ENCODE measurements at regions not wholly inside any gene's neighbourhood (a gene's known extent, or its start where the extent isn't known, plus 50 kb on each side); places are given as distances from the start of the nearest gene placed in this dataset.

DNA sequence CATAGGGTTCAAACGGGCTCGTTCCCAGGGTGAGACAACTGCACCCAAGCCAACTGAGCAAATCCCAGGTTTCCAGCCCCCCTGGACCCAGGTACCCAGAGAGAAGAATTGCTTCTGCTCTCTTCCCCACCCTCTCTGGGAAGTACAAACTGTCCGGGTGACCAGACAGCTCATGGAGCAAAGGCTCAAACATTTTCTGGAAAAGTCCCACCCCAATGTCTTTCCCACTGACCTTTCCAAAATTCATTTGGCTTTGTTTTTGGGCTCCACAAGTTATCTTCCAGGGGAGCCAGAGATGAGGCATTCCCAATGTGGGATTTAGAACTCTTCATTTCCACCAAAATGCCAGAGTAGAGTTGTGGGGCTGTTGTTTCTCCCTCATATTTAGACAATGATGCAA, 58.6 kb downstream of the PABIR2 start:
- H3K4me1 Mint-ChIP-seq: no peaks in the 10 kb centered on the region
- CTCF ChIA-PET (ENCODE audit: partially characterized antibody): no interaction called here
- peaks cover 0 to 2% (median 0%) of the 10 kb centered on the region in 8 donors for H3K9me3 Mint-ChIP-seq
- Histone ChIP-seq H3K27me3 (ENCODE audit: insufficient read depth, low read length) (no peaks in the 10 kb centered on the region), H3K4me3 (ENCODE audit: low read length in 2 of 2) (no peak overlapping the region), H3K36me3 (ENCODE audit: insufficient read depth, low read length) (no peaks in the 10 kb centered on the region), H3K4me1 (ENCODE audit: insufficient read depth, low read length) (no peaks in the 10 kb centered on the region), H3K9me3 (ENCODE audit: control insufficient read depth in 1 of 2, low read length in 2 of 2) (no peaks in the 10 kb centered on the region), H3K27ac (ENCODE audit: low read depth, low read length) (no peak overlapping the region)
- intact Hi-C loops (cut with micrococcal nuclease): no loop called here
- H3K27me3 Mint-ChIP-seq: no peaks in the 10 kb centered on the region
- H3K36me3 Mint-ChIP-seq: no peaks in the 10 kb centered on the region
- no peak overlapping the region for H3K27ac Mint-ChIP-seq
- H3K4me3 Mint-ChIP-seq: no peak overlapping the region
- POLR2A ChIA-PET (ENCODE audit: partially characterized antibody): no interaction called here
- DNase-seq: no peak

DNA sequence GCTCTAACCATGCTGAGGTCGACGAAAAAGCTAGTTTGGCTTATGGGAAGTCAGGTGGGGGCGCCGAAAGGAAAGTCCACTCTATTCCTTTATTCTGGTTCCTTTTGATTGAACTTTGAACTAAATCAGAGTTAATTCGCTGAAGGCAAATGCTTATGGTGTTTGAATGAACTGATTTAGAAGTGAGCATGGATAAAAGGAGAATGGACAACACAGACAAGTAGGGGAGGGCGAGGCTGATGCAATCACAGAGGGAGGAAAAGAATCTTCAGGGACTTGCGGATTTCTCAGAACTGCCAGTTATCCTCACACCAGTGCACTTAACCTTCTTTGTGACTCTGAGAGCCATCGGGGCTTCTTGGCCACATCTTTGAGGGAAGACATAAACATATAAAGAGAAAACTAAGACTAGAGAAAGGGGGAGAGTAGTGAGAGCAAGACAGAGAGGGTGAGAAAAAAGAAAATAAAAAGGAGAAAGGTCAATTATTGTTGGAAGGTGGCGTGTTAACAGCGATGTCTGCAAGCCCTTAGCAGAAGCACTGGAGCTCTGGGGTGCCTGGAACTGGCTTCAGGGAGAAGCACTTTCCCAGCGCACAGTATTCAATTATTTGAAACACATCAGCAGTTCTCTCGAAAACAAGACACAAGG, 59.2 kb downstream of the PABIR2 start:
- Histone ChIP-seq H3K4me3 (ENCODE audit: low read length in 2 of 2) (no peak overlapping the region), H3K4me1 (ENCODE audit: insufficient read depth, low read length) (no peaks in the 10 kb centered on the region), H3K27ac (ENCODE audit: low read depth, low read length) (no peak overlapping the region), H3K36me3 (ENCODE audit: insufficient read depth, low read length) (no peaks in the 10 kb centered on the region), H3K9me3 (ENCODE audit: control insufficient read depth in 1 of 2, low read length in 2 of 2) (no peaks in the 10 kb centered on the region), H3K27me3 (ENCODE audit: insufficient read depth, low read length) (no peaks in the 10 kb centered on the region)
- H3K27me3 Mint-ChIP-seq: no peaks in the 10 kb centered on the region
- ChIA-PET CTCF (ENCODE audit: partially characterized antibody) (no interaction called here), POLR2A (ENCODE audit: partially characterized antibody) (no interaction called here)
- H3K4me3 Mint-ChIP-seq: no peak overlapping the region
- H3K9me3 Mint-ChIP-seq: peaks cover 0 to 2% (median 0%) of the 10 kb centered on the region in 8 donors
- intact Hi-C loops (cut with micrococcal nuclease): no loop called here
- H3K36me3 Mint-ChIP-seq: no peaks in the 10 kb centered on the region
- H3K27ac Mint-ChIP-seq: no peak overlapping the region
- no peaks in the 10 kb centered on the region for H3K4me1 Mint-ChIP-seq
- no peak for DNase-seq

DNA sequence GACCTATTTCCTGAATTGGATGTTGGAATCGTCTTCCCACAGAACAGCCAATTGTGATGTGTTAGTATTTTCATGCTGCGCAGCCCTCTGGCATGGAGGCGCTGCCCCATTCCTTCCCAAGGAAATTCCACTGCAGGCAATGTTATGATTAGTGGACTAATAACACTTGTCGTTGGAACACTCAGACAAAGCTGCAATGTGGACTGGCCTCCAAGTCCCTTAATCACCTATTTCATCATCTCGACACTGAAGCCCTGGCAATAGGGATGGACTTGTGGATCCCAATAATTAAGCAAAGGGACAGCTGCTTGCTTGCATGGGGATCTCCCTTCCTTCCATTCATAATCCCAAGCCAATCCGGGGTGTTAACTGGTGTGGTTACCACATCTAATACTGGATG, 59.9 kb downstream of the PABIR2 start:
- Histone ChIP-seq H3K27ac (ENCODE audit: low read depth, low read length) (no peak overlapping the region), H3K9me3 (ENCODE audit: control insufficient read depth in 1 of 2, low read length in 2 of 2) (no peaks in the 10 kb centered on the region), H3K4me3 (ENCODE audit: low read length in 2 of 2) (no peak overlapping the region), H3K27me3 (ENCODE audit: insufficient read depth, low read length) (no peaks in the 10 kb centered on the region), H3K4me1 (ENCODE audit: insufficient read depth, low read length) (no peaks in the 10 kb centered on the region), H3K36me3 (ENCODE audit: insufficient read depth, low read length) (no peaks in the 10 kb centered on the region)
- H3K27me3 Mint-ChIP-seq: no peaks in the 10 kb centered on the region
- no peaks in the 10 kb centered on the region for H3K4me1 Mint-ChIP-seq
- DNase-seq: no peak
- no peak overlapping the region for H3K4me3 Mint-ChIP-seq
- intact Hi-C loops (cut with micrococcal nuclease): no loop called here
- H3K9me3 Mint-ChIP-seq: peaks cover 0 to 2% (median 0%) of the 10 kb centered on the region in 8 donors
- ChIA-PET POLR2A (ENCODE audit: partially characterized antibody) (no interaction called here), CTCF (ENCODE audit: partially characterized antibody) (no interaction called here)
- no peaks in the 10 kb centered on the region for H3K36me3 Mint-ChIP-seq
- H3K27ac Mint-ChIP-seq: no peak overlapping the region

DNA sequence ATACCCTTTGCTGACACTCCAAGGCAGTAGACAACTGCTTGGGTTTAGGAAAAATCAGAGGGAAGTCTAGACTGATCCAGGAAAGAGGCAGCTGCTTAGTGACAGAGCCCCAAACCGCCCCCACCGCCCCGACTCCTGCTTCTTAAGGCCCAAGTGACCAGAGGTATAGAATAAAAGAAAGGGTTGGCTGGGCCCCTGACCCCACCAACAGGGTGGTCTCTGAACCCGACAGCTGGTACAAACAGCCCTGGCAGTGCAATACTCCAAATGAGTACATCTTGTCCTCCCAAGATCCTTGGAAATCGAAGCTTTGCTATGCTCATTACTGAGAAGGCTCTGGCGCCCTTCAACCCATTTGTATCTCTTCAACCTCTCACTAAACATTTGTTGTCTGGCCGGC, 60.6 kb downstream of the PABIR2 start:
- Histone ChIP-seq H3K9me3 (ENCODE audit: control insufficient read depth in 1 of 2, low read length in 2 of 2) (no peaks in the 10 kb centered on the region), H3K27me3 (ENCODE audit: insufficient read depth, low read length) (no peaks in the 10 kb centered on the region), H3K4me3 (ENCODE audit: low read length in 2 of 2) (no peak overlapping the region), H3K4me1 (ENCODE audit: insufficient read depth, low read length) (no peaks in the 10 kb centered on the region), H3K36me3 (ENCODE audit: insufficient read depth, low read length) (no peaks in the 10 kb centered on the region), H3K27ac (ENCODE audit: low read depth, low read length) (no peak overlapping the region)
- H3K9me3 Mint-ChIP-seq: peaks cover 0 to 2% (median 0%) of the 10 kb centered on the region in 8 donors
- intact Hi-C loops (cut with micrococcal nuclease): no loop called here
- ChIA-PET POLR2A (ENCODE audit: partially characterized antibody) (no interaction called here), CTCF (ENCODE audit: partially characterized antibody) (no interaction called here)
- H3K4me3 Mint-ChIP-seq: no peak overlapping the region
- no peaks in the 10 kb centered on the region for H3K36me3 Mint-ChIP-seq
- no peak for DNase-seq
- H3K4me1 Mint-ChIP-seq: no peaks in the 10 kb centered on the region
- H3K27me3 Mint-ChIP-seq: no peaks in the 10 kb centered on the region
- H3K27ac Mint-ChIP-seq: no peak overlapping the region

DNA sequence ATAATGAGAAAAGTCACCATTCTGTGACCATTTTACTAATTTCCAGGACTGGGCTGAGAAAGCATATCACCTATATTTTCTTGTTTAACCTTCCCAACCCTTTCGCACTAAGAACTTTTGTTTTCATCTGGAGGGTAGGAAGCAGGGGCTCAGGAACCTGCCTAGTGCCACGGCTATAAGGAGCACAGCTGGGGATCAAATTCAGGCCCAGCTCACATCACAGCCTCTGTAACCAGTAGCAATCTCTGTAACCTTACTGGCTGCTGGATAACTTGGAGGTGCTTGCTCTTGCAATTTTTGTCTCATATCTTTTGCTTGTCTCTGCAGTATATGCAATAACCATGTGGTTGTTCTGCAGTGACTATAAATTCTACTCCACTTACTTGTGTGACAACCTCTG, 62.0 kb downstream of the PABIR2 start:
- Mint-ChIP-seq H3K4me1 (no peaks in the 10 kb centered on the region), H3K9me3 (no peaks in the 10 kb centered on the region), H3K27ac (no peak overlapping the region), H3K27me3 (no peaks in the 10 kb centered on the region), H3K36me3 (no peaks in the 10 kb centered on the region), H3K4me3 (no peak overlapping the region)
- POLR2A ChIA-PET (ENCODE audit: partially characterized antibody): no interaction called here
- CTCF ChIA-PET (ENCODE audit: partially characterized antibody): no interaction called here
- Histone ChIP-seq H3K4me1 (ENCODE audit: insufficient read depth, low read length) (no peaks in the 10 kb centered on the region), H3K9me3 (ENCODE audit: control insufficient read depth in 1 of 2, low read length in 2 of 2) (no peaks in the 10 kb centered on the region), H3K27ac (ENCODE audit: low read depth, low read length) (no peak overlapping the region), H3K27me3 (ENCODE audit: insufficient read depth, low read length) (no peaks in the 10 kb centered on the region), H3K4me3 (ENCODE audit: low read length in 2 of 2) (no peak overlapping the region), H3K36me3 (ENCODE audit: insufficient read depth, low read length) (no peaks in the 10 kb centered on the region)
- DNase-seq: no peak
- intact Hi-C loops (cut with micrococcal nuclease): no loop called here

DNA sequence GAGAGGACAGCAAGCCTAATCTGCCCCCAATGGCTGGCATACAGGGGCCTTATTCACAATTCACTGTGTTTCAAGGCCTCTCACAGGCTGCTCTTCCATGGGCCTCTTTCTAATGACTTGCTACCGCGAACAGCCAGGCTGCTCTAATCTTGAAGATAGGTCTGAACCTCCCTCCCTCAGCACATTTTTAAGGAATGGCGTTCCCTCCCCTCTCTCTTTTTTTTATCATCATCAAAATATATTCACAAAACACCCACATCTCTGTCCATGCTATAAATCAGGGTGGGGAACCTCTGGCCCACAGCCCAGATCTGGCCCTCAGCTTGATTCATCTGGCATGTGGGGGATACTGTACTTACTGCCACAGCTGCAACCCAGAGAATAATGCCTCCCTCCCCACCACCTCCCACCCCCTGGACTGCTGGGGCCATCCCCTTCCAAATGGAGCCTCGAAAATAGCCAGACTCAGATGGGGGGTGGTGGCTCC, 62.5 kb downstream of the PABIR2 start:
- Mint-ChIP-seq H3K4me1 (no peaks in the 10 kb centered on the region), H3K27ac (no peak overlapping the region), H3K4me3 (peak overlapping the region in 1 of 8 donors; percentile 5), H3K36me3 (no peaks in the 10 kb centered on the region), H3K27me3 (no peaks in the 10 kb centered on the region), H3K9me3 (no peaks in the 10 kb centered on the region)
- Histone ChIP-seq H3K4me1 (ENCODE audit: insufficient read depth, low read length) (no peaks in the 10 kb centered on the region), H3K9me3 (ENCODE audit: control insufficient read depth in 1 of 2, low read length in 2 of 2) (no peaks in the 10 kb centered on the region), H3K27me3 (ENCODE audit: insufficient read depth, low read length) (no peaks in the 10 kb centered on the region), H3K36me3 (ENCODE audit: insufficient read depth, low read length) (no peaks in the 10 kb centered on the region), H3K27ac (ENCODE audit: low read depth, low read length) (no peak overlapping the region), H3K4me3 (ENCODE audit: low read length in 2 of 2) (no peak overlapping the region)
- intact Hi-C loops (cut with micrococcal nuclease): no loop called here
- POLR2A ChIA-PET (ENCODE audit: partially characterized antibody): no interaction called here
- CTCF ChIA-PET (ENCODE audit: partially characterized antibody): no interaction called here
- no peak for DNase-seq

DNA sequence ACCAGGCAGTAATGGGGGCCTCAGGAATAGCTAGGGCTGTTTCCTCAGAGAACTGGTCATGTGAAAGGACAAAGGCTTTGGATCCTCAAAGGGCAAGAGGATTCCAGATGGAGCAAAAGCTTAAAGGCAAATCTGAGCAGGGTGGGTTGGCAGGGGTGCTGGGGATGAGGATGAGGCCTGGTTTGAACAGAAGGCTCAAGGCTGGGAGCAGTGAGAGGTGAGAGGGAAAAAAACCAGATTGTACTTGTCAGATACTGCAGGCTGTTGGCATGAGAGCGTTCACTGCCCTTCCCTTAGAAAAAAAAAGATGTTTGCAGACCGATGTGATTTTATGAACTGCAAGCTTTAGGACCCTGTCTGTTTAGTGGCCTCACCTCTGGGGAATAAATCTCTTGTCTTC, 63.4 kb downstream of the PABIR2 start:
- DNase-seq: no peak
- Mint-ChIP-seq H3K4me3 (peak overlapping the region in 1 of 8 donors; percentile 43), H3K9me3 (no peaks in the 10 kb centered on the region), H3K36me3 (no peaks in the 10 kb centered on the region), H3K27me3 (no peaks in the 10 kb centered on the region), H3K4me1 (no peaks in the 10 kb centered on the region), H3K27ac (peak overlapping the region in 1 of 7 donors; percentile 32)
- no peaks in the 10 kb centered on the region for H3K9me3 ChIP-seq (ENCODE audit: control insufficient read depth in 1 of 2, low read length in 2 of 2)
- intact Hi-C loops (cut with micrococcal nuclease): no loop called here
- POLR2A ChIA-PET (ENCODE audit: partially characterized antibody): no interaction called here
- no peak overlapping the region for H3K4me3 ChIP-seq (ENCODE audit: low read length in 2 of 2)
- no peak overlapping the region for H3K27ac ChIP-seq (ENCODE audit: low read depth, low read length)
- H3K4me1 ChIP-seq (ENCODE audit: insufficient read depth, low read length): no peaks in the 10 kb centered on the region
- H3K36me3 ChIP-seq (ENCODE audit: insufficient read depth, low read length): no peaks in the 10 kb centered on the region
- H3K27me3 ChIP-seq (ENCODE audit: insufficient read depth, low read length): no peaks in the 10 kb centered on the region
- CTCF ChIA-PET (ENCODE audit: partially characterized antibody): no interaction called here

DNA sequence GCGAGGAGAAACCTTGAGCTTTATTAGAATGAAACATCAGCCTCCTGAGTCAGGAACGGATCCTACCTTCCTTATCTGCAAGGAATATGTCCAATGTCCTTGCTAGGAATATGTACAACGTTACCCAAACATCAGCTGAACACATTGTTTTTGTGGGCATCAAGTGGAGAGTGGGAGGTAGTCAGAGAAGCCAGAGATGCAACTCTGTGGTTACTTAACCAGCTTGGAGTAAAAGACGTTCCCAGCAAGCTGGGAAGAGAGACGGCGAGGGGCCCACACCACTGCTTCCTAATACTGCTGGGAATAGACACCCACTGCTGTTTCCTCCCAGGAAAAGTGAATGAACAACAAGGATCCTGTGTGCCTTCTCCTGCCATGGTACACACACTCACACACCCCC, 64.3 kb downstream of the PABIR2 start:
- ChIA-PET POLR2A (ENCODE audit: partially characterized antibody) (no interaction called here), CTCF (ENCODE audit: partially characterized antibody) (no interaction called here)
- Histone ChIP-seq H3K27ac (ENCODE audit: low read depth, low read length) (no peak overlapping the region), H3K4me1 (ENCODE audit: insufficient read depth, low read length) (no peaks in the 10 kb centered on the region), H3K4me3 (ENCODE audit: low read length in 2 of 2) (no peak overlapping the region), H3K27me3 (ENCODE audit: insufficient read depth, low read length) (no peaks in the 10 kb centered on the region), H3K36me3 (ENCODE audit: insufficient read depth, low read length) (no peaks in the 10 kb centered on the region), H3K9me3 (ENCODE audit: control insufficient read depth in 1 of 2, low read length in 2 of 2) (no peaks in the 10 kb centered on the region)
- H3K27ac Mint-ChIP-seq: no peak overlapping the region
- H3K9me3 Mint-ChIP-seq: no peaks in the 10 kb centered on the region
- intact Hi-C loops (cut with micrococcal nuclease): no loop called here
- no peaks in the 10 kb centered on the region for H3K27me3 Mint-ChIP-seq
- no peaks in the 10 kb centered on the region for H3K4me1 Mint-ChIP-seq
- H3K36me3 Mint-ChIP-seq: no peaks in the 10 kb centered on the region
- H3K4me3 Mint-ChIP-seq: peak overlapping the region in 1 of 8 donors; percentile 4
- DNase-seq: no peak
